Adrenal gland (tissue), 5 donors: ENCODE measurements at regions not wholly inside any gene's neighbourhood (a gene's known extent, or its start where the extent isn't known, plus 50 kb on each side); places are given as distances from the start of the nearest gene placed in this dataset.

Source experiments
- CTCF ChIP-seq, 6 experiments: fragments of 450-650 bp in 4 of 6; fragments of 200-600 bp in 2 of 6; sonication (generic) in 1 of 6; IDR thresholded peaks; 1 replicate in 5 of 6; 2 replicates in 1 of 6; pipeline versions ENCODE4 v1.5.1 to v1.8.0; 2016 to 2021; ENCODE audit warnings: antibody characterized with exemption in 6 of 6, mild to moderate bottlenecking in 2 of 6, moderate library complexity in 1 of 6
- POLR2A ChIP-seq, 2 donors: fragments of 450-650 bp; IDR thresholded peaks; one replicate each; pipeline ENCODE4 v1.6.1; 2017; ENCODE audit warnings: antibody characterized with exemption in 2 of 2, mild to moderate bottlenecking in 2 of 2, moderate library complexity in 1 of 2
- donor health status: DM: no; HTN: no; CAD: no.

GRCh38 chr21:38944402-38944801 lies 138.7 kb downstream of the ETS2 start:
- TF ChIP-seq CTCF (IDR thresholded peaks at IDR 0.05) (no peak), POLR2A (IDR thresholded peaks at IDR 0.05) (no peak)
